HG03558 (cell line): ENCODE measurements at regions not wholly inside any gene's neighbourhood (a gene's known extent, or its start where the extent isn't known, plus 50 kb on each side); places are given as distances from the start of the nearest gene placed in this dataset.
"Not testable (repeated sequence)": the region's sequence is repeated elsewhere in the genome, so short reads cannot be mapped to it uniquely, and the experiment has no call there.

Experiments used
- ATAC-seq: cut with Tn5 transposase; IDR thresholded peaks from one replicate; pipeline ENCODE4 v1.9.1; 2021; ENCODE audit warnings: moderate number of reproducible peaks; ENCODE audit not compliant: unreplicated experiment; ENCODE audit errors: extremely low read depth

GRCh38 chr7:131691454-131692130 is 135.2 kb upstream of the PODXL start:
- ATAC-seq: no peak

GRCh38 chr7:131690441-131690840 is 134.0 kb upstream of the PODXL start:
- ATAC-seq: no peak

DNA sequence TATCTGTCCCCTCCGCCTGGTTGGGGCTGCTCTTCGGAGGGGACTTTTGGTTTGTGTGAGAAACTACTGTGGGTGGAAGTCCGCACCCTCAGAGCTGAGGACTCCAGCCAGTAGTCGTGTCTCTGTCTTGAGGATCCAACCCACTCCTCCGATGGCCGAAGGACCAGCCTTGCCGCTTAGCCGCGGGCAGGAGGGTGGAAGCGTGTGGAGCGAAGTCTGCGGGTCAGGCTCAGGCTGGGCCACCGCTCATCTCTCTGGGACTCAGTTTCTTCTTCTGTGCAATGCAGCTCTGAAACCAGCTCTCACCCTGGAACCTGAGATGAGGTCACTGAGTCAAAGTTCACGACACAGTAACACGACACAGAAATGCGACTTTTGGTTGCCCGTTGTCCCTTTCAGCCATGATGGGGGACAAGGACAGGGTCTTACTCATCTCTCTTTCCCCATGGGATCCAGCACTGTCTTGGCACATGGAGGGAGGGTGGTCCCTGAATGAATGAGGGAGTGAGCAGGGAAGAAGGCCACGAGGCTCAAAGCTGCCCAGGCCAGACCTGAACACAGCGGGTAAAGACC is 133.3 kb upstream of the PODXL start:
- ATAC-seq: no peak

GRCh38 chr7:131688738-131689661 is 132.6 kb upstream of the PODXL start:
- no peak for ATAC-seq

DNA sequence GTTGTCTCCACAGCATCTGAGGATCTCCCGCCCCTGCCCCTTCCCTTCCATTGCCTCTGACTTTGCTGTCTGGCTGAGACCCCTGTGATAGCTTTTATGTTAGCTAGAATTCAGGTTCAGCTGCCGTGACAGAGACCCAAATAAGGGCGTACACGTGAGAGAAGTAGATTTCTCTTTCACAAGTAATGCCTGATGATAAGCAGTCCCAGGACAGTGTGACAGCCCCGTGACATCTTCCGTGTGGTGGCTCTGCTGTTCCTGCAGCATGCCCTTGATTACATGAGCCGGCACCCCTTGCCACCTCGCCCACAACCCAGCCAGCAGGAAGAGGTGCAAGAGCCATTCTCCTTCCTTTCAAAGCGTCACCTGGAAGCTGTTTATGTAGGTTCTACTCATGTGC is 130.9 kb upstream of the PODXL start:
- no peak for ATAC-seq

- ATAC-seq: no peak
Observed at GRCh38 chr7:131686833-131687232, 130.4 kb upstream of the PODXL start.

DNA sequence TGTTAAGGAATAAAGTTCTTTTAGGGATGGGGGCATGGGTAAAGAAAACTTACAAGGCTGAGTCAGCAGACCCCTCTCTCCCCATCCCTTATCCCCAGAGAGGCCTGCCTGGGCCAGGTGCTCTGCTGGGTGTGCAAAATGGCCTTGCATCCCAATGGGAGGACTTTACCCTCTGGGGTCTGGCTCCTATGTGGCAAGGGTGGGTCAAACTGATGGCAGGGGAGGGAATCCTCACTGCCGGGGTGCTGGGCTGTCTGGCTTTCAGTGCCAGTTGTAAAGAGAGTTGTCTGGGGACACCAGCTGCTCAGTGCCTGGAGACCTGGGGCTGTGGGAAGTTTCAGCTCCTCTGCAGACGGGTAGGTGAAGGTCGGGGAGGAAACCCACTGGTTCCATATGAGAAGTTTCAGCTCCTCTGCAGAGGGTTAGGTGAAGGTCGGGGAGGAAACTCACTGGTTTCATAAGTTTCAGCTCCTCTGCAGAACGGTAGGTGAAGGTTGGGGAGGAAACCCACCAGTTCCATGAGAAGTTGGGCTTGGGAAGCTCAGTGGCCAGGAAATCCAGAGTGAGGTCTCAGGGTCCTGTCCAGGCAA is 127.2 kb upstream of the PODXL start:
- ATAC-seq: no peak

- ATAC-seq: no peak
Observed at GRCh38 chr7:131681961-131682360, 125.5 kb upstream of the PODXL start.

DNA sequence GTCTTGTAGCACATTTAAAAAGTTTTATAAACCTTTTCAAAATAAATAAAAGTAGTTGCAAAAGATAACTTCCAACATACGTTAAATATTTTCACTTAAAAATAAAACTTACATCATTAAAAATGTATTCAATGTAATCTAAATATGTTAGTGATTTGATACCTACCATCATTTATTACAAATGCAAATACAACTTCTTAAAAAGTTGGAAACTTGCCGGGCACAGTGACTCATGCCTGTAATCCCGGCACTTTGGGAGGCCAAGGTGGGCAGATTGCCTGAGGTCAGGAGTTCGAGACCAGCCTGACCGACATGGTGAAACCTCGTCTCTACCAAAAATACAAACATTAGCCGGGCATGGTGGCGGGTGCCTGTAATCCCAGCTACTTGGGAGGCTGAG is 122.6 kb upstream of the PODXL start:
- not testable (repeated sequence) for ATAC-seq

DNA sequence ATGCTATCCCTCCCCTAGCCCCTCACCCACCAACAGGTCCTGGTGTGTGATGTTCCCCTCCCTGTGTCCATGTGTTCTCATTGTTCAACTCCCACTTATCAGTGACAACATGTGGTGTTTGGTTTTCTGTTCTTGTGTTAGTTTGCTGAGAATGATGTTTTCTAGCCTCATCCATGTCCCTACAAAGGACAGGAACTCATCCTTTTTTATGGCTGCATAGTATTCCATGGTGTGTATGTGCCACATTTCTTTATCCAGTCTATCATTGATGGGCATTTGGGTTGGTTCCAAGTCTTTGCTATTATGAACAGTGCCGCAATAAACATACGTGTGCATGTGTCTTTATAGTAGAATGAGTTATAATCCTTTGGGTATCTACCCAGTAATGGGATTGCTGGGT is 120.4 kb upstream of the PODXL start:
- ATAC-seq: not testable (repeated sequence)

GRCh38 chr7:131674131-131674530 is 117.7 kb upstream of the PODXL start:
- no peak for ATAC-seq

- no peak for ATAC-seq
Observed at GRCh38 chr7:131673576-131673975, 117.1 kb upstream of the PODXL start.

GRCh38 chr7:131670406-131670805 is 114.0 kb upstream of the PODXL start:
- no peak for ATAC-seq

GRCh38 chr7:131667699-131668098 is 111.3 kb upstream of the PODXL start:
- ATAC-seq: no peak

DNA sequence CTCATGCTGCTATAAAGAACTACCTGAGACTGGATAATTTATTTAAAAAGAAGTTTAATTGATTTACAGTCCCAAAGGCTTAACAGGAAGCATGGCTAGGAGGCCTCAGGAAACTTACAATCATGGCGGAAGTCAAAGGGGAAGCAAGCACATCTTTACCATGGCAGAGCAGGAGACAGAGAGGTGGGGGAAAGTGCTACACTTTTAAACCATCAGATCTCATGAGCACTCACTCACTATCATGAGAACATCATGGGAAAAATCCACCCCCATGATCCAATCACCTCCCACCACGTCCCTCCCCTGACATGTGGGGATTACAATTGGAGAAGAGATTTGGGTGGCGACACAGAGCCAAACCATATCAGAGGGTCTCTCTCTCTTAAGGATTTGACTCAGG is 108.6 kb upstream of the PODXL start:
- ATAC-seq: no peak

DNA sequence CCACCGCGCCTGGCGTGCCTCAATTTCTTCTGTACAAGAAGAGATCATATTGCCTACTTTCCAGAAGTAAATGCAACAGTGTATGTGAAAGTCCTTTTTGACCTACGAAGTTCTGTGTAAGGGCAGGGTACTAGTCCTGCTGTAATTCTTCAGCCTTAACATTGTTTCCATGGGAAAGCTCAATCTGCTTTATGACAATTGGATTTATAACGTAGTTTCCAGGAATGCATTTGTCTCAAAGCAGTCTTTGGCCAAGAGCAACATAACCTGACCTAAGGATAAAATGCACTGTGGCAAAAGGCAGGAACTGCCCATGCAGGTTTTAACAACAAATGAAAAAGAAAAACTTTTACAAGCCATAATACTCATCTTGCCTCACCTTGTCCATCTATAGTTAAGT is 108.1 kb upstream of the PODXL start:
- no peak for ATAC-seq

DNA sequence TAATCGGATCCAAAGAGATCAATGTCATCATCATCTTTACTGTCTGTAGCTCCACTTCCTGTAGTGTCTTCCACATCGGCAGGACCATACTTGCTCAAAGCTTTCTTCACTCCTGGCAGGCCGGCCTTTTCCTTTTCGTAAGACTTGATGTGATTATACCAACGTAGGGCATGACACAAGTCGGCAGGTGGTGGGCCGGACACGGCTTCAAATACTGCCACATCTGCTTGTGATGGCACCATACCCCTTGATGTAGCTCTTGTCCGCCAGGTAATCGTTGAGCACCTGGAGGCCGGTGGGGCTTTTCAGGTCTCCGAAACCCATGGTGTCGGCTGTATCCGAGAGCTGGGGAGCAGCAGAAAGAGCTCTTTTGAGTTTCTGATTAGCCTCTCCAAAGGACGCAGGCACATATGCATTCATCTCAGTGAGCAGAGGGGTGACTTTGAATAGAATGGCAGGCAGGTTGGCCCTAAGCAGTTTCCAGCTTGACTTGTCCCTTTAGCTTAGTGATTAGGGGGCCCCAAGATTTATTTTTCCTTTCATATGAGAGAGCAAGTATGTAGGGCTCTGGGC is 106.0 kb upstream of the PODXL start:
- not testable (repeated sequence) for ATAC-seq

- ATAC-seq: no peak
Observed at GRCh38 chr7:131657881-131658280, 101.5 kb upstream of the PODXL start.

DNA sequence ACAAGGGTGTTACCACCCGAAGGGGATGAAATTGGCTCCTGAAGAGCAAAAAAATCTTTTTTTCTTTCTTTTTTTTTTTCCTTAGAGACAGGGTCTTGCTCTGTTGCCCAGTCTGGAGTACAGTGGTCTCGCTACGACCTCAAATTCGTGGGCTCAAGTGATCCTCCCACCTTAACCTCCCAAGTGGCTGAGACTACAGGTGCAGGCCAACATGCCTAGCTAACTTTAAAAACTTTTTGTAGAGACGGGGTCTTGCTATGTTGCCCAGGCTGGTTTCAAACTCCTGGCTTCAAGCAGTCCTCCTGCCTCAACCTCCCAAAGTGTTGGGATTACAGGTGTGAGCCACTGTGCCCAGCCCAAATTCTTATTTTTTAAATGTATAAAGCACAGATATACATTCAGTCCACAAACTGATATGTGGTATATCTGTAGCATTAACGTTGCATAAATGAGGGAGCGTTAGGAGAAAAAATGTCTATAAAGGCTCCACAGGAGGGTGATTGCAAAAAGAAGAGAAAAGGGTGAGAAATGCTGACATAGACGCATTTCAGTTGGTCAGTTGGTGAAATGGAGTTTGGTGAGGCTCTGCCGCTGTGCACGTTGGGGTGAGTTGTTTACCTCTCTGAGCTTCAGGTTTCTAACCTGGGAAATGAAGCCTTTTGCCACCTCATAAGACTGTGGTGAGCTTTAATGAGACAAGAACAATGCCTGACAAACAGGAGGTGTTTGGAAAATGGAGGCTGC is 100.7 kb upstream of the PODXL start:
- ATAC-seq: no peak

GRCh38 chr7:131655866-131656265 is 99.4 kb upstream of the PODXL start:
- ATAC-seq: no peak
